Body of pancreas (tissue), 4 donors: ENCODE measurements at regions not wholly inside any gene's neighbourhood (a gene's known extent, or its start where the extent isn't known, plus 50 kb on each side); places are given as distances from the start of the nearest gene placed in this dataset.

ENCODE experiments used
- ATAC-seq: fragments of 150-250 bp; one replicate; pipeline ENCODE4 v1.9.1; 2016
- DNase-seq, 4 donors: peaks; one replicate each; pipeline ENCODE4 v3.0.0-alpha.2; 2019
- H3K27ac ChIP-seq, 4 donors: fragments of 200-600 bp; sonication (generic); 1 replicate in 3 of 4; 2 replicates in 1 of 4; pipeline versions ENCODE4 v1.5.1 to v1.6.1; 2016 to 2019; ENCODE audit warnings: mild to moderate bottlenecking in 1 of 4, mixed read lengths in 1 of 4, moderate library complexity in 1 of 4
- H3K27me3 ChIP-seq, 2 donors: fragments of 200-600 bp; sonication (generic); one replicate each; pipeline ENCODE4 v1.6.0; 2016; ENCODE audit warnings: mild to moderate bottlenecking in 1 of 2
- H3K36me3 ChIP-seq, 2 donors: fragments of 200-600 bp; sonication (generic); replicated peaks in 1 of 2; 2 replicates each; pipeline ENCODE4 v1.5.1; 2016; ENCODE audit warnings: low read depth in 2 of 2; ENCODE audit not compliant: insufficient read depth in 1 of 2
- H3K4me1 ChIP-seq: fragments of 200-600 bp; sonication (generic); one replicate; pipeline ENCODE4 v1.6.0; 2016
- H3K4me3 ChIP-seq, 2 donors: fragments of 200-600 bp; sonication (generic); 1 replicate in 1 of 2; 2 replicates in 1 of 2; pipeline ENCODE4 v1.5.1; 2016 to 2019
- H3K9me3 ChIP-seq, 3 donors: fragments of 200-600 bp; sonication (generic); 1 replicate in 2 of 3; 2 replicates in 1 of 3; pipeline ENCODE4 v1.5.1; 2016
- CTCF ChIP-seq, 7 experiments: fragments of 450-650 bp in 4 of 7; fragments of 200-600 bp in 3 of 7; sonication (generic) in 3 of 7; IDR thresholded peaks; one replicate each; pipeline ENCODE4 v1.5.1; 2016 to 2019; ENCODE audit warnings: antibody characterized with exemption in 7 of 7
- POLR2A ChIP-seq, 3 donors: fragments of 450-650 bp; IDR thresholded peaks; one replicate each; pipeline ENCODE4 v1.6.1; 2016; ENCODE audit warnings: antibody characterized with exemption in 3 of 3, mild to moderate bottlenecking in 2 of 3
- WGBS, 2 donors: methylation state at CpG; one replicate each; pipeline ENCODE4 v1.1.5; 2017; 5-methylcytosine and 5-hydroxymethylcytosine counted together
- intact Hi-C: fragments of 100-400 bp; cut with DNase I; formaldehyde crosslinking; loops from one replicate; pipeline ENCODE4 v1.15.1; 2023

DNA sequence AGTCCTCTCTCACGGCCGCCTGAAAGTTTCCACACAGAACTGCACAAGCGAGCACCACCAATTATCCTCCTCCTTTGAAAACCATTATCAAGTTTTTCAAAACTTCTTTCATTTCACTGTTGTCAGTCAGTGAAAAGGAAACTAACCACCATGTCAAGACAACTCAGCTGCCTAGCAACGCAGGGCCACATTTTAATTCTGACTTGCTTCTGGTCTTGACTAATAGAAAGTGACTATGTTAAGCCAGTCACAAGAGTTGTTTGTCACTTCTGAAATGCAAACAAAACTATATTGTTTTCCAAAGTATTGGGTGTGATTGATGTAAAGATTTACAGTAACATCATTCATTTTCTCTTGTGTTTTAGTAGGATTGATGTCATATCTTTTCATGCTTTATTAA lies 612.8 kb upstream of the AGTR1 start:
- DNase-seq (no peak), ATAC-seq (no peak)
- no peak overlapping the region for H3K4me3 ChIP-seq
- H3K4me1 ChIP-seq = no peaks in the 10 kb centered on the region
- H3K27ac ChIP-seq = no peak overlapping the region
- intact Hi-C loops = no loop called here
- TF ChIP-seq CTCF (IDR thresholded peaks at IDR 0.05) = no peak
- no peak for TF ChIP-seq POLR2A (IDR thresholded peaks at IDR 0.05)
- H3K9me3 ChIP-seq = no peaks in the 10 kb centered on the region
- no peaks in the 10 kb centered on the region for H3K36me3 ChIP-seq
- no peaks in the 10 kb centered on the region for H3K27me3 ChIP-seq
- WGBS, 2 donors = 71 to 72% methylated on average over 4 of the region's 4 CpGs

- Histone ChIP-seq H3K27ac (no peak overlapping the region), H3K4me1 (no peaks in the 10 kb centered on the region), H3K36me3 (no peaks in the 10 kb centered on the region), H3K9me3 (no peaks in the 10 kb centered on the region), H3K27me3 (no peaks in the 10 kb centered on the region), H3K4me3 (no peak overlapping the region)
- intact Hi-C loops = no loop called here
- DNase-seq = no peak
- ATAC-seq = no peak
- no peak for TF ChIP-seq CTCF (IDR thresholded peaks at IDR 0.05)
- no peak for TF ChIP-seq POLR2A (IDR thresholded peaks at IDR 0.05)
- 80 to 81% methylated on average over 6 of the region's 6 CpGs for WGBS, 2 donors
Measured at GRCh38 chr3:148087601-148088371, 609.9 kb upstream of the AGTR1 start.

DNA sequence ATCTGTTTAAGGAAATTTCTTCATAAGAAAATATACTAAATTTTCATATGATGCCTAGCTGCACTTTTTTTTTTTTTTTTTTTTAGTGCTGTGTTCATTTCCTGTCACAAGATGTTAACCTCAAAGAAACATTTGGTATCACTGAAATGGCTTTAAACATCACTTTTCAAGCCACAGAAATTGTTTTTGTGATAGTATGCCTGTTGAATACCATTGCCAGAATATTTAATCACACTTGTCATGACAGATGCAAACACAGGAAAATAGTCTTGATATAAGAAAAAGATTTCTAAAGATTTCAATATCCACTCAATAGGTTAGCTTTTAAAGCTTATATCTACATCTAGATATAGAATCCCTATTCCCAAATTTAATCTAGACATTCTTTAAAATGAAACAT lies 608.5 kb upstream of the AGTR1 start:
- Histone ChIP-seq H3K4me3 (no peak overlapping the region), H3K27ac (no peak overlapping the region), H3K4me1 (no peaks in the 10 kb centered on the region), H3K36me3 (no peaks in the 10 kb centered on the region), H3K9me3 (no peaks in the 10 kb centered on the region), H3K27me3 (no peaks in the 10 kb centered on the region)
- ATAC-seq = no peak
- no peak for DNase-seq
- intact Hi-C loops = no loop called here
- TF ChIP-seq POLR2A (IDR thresholded peaks at IDR 0.05) (no peak), CTCF (IDR thresholded peaks at IDR 0.05) (no peak)

GRCh38 chr3:148090156-148090555 lies 607.5 kb upstream of the AGTR1 start:
- WGBS, 2 donors = 33% methylated on average over 2 of the region's 2 CpGs
- Histone ChIP-seq H3K4me3 (no peak overlapping the region), H3K27me3 (no peaks in the 10 kb centered on the region), H3K9me3 (no peaks in the 10 kb centered on the region), H3K27ac (no peak overlapping the region), H3K36me3 (no peaks in the 10 kb centered on the region), H3K4me1 (no peaks in the 10 kb centered on the region)
- TF ChIP-seq POLR2A (IDR thresholded peaks at IDR 0.05) = no peak
- DNase-seq (no peak), ATAC-seq (no peak)
- intact Hi-C loops = no loop called here

GRCh38 chr3:148092624-148093347 lies 604.9 kb upstream of the AGTR1 start:
- no peak for TF ChIP-seq POLR2A (IDR thresholded peaks at IDR 0.05)
- TF ChIP-seq CTCF (IDR thresholded peaks at IDR 0.05) = no peak
- intact Hi-C loops = no loop called here
- 59 to 61% methylated on average over 5 of the region's 5 CpGs for WGBS, 2 donors

More at GRCh38 chr3:148092624-148093347, 604.9 kb upstream of the AGTR1 start:
- ATAC-seq (no peak), DNase-seq (no peak)
- Histone ChIP-seq H3K27me3 (no peaks in the 10 kb centered on the region), H3K36me3 (no peaks in the 10 kb centered on the region), H3K27ac (no peak overlapping the region), H3K4me3 (no peak overlapping the region), H3K9me3 (no peaks in the 10 kb centered on the region), H3K4me1 (no peaks in the 10 kb centered on the region)
